ENCODE measurements at regions not wholly inside any gene's neighbourhood (a gene's known extent, or its start where the extent isn't known, plus 50 kb on each side); places are given as distances from the start of the nearest gene placed in this dataset.

- TF ChIP-seq CTCF (IDR thresholded peaks at IDR 0.05): no peak
- no peaks in the 10 kb centered on the region for H3K4me1 ChIP-seq
- no peaks in the 10 kb centered on the region for H3K36me3 ChIP-seq
- H3K4me3 ChIP-seq: no peak overlapping the region
- no peaks in the 10 kb centered on the region for H3K9me3 ChIP-seq
- no peak for ATAC-seq
- no peak overlapping the region for H3K27ac ChIP-seq
- intact Hi-C loops (cut with DNase I): no loop called here
- no peak for DNase-seq
- no peaks in the 10 kb centered on the region for H3K27me3 ChIP-seq
Observed at GRCh38 chr12:86634456-86635410, 378.5 kb upstream of the MGAT4C start.

GRCh38 chr12:86627001-86627400, 370.8 kb upstream of the MGAT4C start:
- H3K27me3 ChIP-seq: no peaks in the 10 kb centered on the region
- TF ChIP-seq CTCF (IDR thresholded peaks at IDR 0.05): no peak
- H3K27ac ChIP-seq: no peak overlapping the region
- peak; percentile 35 for DNase-seq
- H3K4me3 ChIP-seq: no peak overlapping the region
- no peaks in the 10 kb centered on the region for H3K4me1 ChIP-seq
- no peak for ATAC-seq
- no peaks in the 10 kb centered on the region for H3K9me3 ChIP-seq
- no peaks in the 10 kb centered on the region for H3K36me3 ChIP-seq
- intact Hi-C loops (cut with DNase I): no loop called here

- Histone ChIP-seq H3K4me1 (no peaks in the 10 kb centered on the region), H3K27ac (no peak overlapping the region), H3K36me3 (no peaks in the 10 kb centered on the region), H3K9me3 (no peaks in the 10 kb centered on the region), H3K4me3 (no peak overlapping the region), H3K27me3 (no peaks in the 10 kb centered on the region)
- no peak for TF ChIP-seq CTCF (IDR thresholded peaks at IDR 0.05)
- DNase-seq (no peak), ATAC-seq (no peak)
- intact Hi-C loops (cut with DNase I): no loop called here
Observed at GRCh38 chr12:86623267-86623666, 367.1 kb upstream of the MGAT4C start.

GRCh38 chr12:86621957-86622356, 365.8 kb upstream of the MGAT4C start:
- intact Hi-C loops (cut with DNase I): no loop called here
- no peaks in the 10 kb centered on the region for H3K4me1 ChIP-seq

GRCh38 chr12:86613311-86613710, 357.1 kb upstream of the MGAT4C start:
- no peak for TF ChIP-seq CTCF (IDR thresholded peaks at IDR 0.05)
- DNase-seq (no peak), ATAC-seq (no peak)
- H3K36me3 ChIP-seq: no peaks in the 10 kb centered on the region
- no peak overlapping the region for H3K4me3 ChIP-seq
- H3K4me1 ChIP-seq: no peaks in the 10 kb centered on the region
- no peaks in the 10 kb centered on the region for H3K27me3 ChIP-seq
- no peaks in the 10 kb centered on the region for H3K9me3 ChIP-seq
- intact Hi-C loops (cut with DNase I): no loop called here
- no peak overlapping the region for H3K27ac ChIP-seq

More at GRCh38 chr12:86621957-86622356, 365.8 kb upstream of the MGAT4C start:
- Histone ChIP-seq H3K4me3 (no peak overlapping the region), H3K27ac (no peak overlapping the region), H3K9me3 (no peaks in the 10 kb centered on the region), H3K36me3 (no peaks in the 10 kb centered on the region), H3K27me3 (no peaks in the 10 kb centered on the region)
- TF ChIP-seq CTCF (IDR thresholded peaks at IDR 0.05): no peak
- ATAC-seq (no peak), DNase-seq (no peak)

All from upper lobe of right lung (tissue), 1 donor.